NCI-H1694 treated with DMSO at 0.1 percent for 48 hours (cell line): ENCODE measurements at regions not wholly inside any gene's neighbourhood (a gene's known extent, or its start where the extent isn't known, plus 50 kb on each side); places are given as distances from the start of the nearest gene placed in this dataset.

ENCODE experiments used
- DNase-seq: peaks from one replicate; lab custom pipeline; 2025; lab: John Stamatoyannopoulos, UW

GRCh38 chr17:13405080-13405479, 196.6 kb downstream of the HS3ST3A1 start:
- no peak for DNase-seq

GRCh38 chr17:13403982-13404946, 197.5 kb downstream of the HS3ST3A1 start:
- DNase-seq: no peak

GRCh38 chr17:13400491-13400890, 201.2 kb downstream of the HS3ST3A1 start:
- DNase-seq: no peak

- no peak for DNase-seq
These were observed 202.9 kb downstream of the HS3ST3A1 start for GRCh38 chr17:13398853-13399252.

GRCh38 chr17:13398091-13398490, 203.6 kb downstream of the HS3ST3A1 start:
- DNase-seq: no peak

- no peak for DNase-seq
These were observed 205.9 kb downstream of the HS3ST3A1 start for GRCh38 chr17:13395862-13396261.

GRCh38 chr17:13395346-13395745, 206.4 kb downstream of the HS3ST3A1 start:
- no peak for DNase-seq

- DNase-seq: no peak
These were observed 207.7 kb downstream of the HS3ST3A1 start for GRCh38 chr17:13393841-13394710.

- DNase-seq: no peak
These were observed 213.8 kb downstream of the HS3ST3A1 start for GRCh38 chr17:13387952-13388351.

- DNase-seq: no peak
These were observed 214.5 kb downstream of the HS3ST3A1 start for GRCh38 chr17:13387236-13387635.

- DNase-seq: no peak
These were observed 216.2 kb downstream of the HS3ST3A1 start for GRCh38 chr17:13385481-13385911.

GRCh38 chr17:13384626-13385025, 217.1 kb downstream of the HS3ST3A1 start:
- DNase-seq: no peak

GRCh38 chr17:13378361-13378760, 223.4 kb downstream of the HS3ST3A1 start:
- DNase-seq: no peak

GRCh38 chr17:13374203-13375143, 227.3 kb downstream of the HS3ST3A1 start:
- DNase-seq: no peak

- no peak for DNase-seq
These were observed 229.3 kb downstream of the HS3ST3A1 start for GRCh38 chr17:13372432-13372831.

GRCh38 chr17:13367154-13367553, 234.6 kb downstream of the HS3ST3A1 start:
- DNase-seq: no peak

GRCh38 chr17:13365331-13365730, 236.4 kb downstream of the HS3ST3A1 start:
- DNase-seq: no peak

GRCh38 chr17:13363771-13364170, 238.0 kb downstream of the HS3ST3A1 start:
- no peak for DNase-seq

- no peak for DNase-seq
These were observed 239.2 kb downstream of the HS3ST3A1 start for GRCh38 chr17:13362341-13363122.

- DNase-seq: no peak
These were observed 242.0 kb downstream of the HS3ST3A1 start for GRCh38 chr17:13359774-13360173.

GRCh38 chr17:13355054-13355453, 246.7 kb downstream of the HS3ST3A1 start:
- DNase-seq: no peak
